RWPE1 (cell line): ENCODE measurements at regions not wholly inside any gene's neighbourhood (a gene's known extent, or its start where the extent isn't known, plus 50 kb on each side); places are given as distances from the start of the nearest gene placed in this dataset.

Source experiments
- CTCF ChIA-PET: fragments of 350-600 bp; sonication (Branson Sonifier 250); formaldehyde crosslinking; extraction: SDS; loops from one replicate; lab custom pipeline; 2021; lab: Yijun Ruan, JAX
- POLR2A ChIA-PET: fragments of 400-600 bp; formaldehyde crosslinking; extraction: SDS; loops from one replicate; lab custom pipeline; 2020; ENCODE audit warnings: antibody characterized with exemption; ENCODE audit not compliant: low non-redundant PET; lab: Yijun Ruan, JAX
- DNase-seq: peaks from one replicate; pipeline ENCODE4 v3.0.0; 2012; ENCODE audit warnings: low spot score
- H3K27ac ChIP-seq: fragments of 450-650 bp; 2 replicates; pipeline ENCODE4 v1.5.1; 2017
- CTCF ChIP-seq: fragments of 450-650 bp; conservative IDR thresholded peaks from 2 replicates; pipeline ENCODE4 v1.5.1; 2017; ENCODE audit warnings: low read depth, mild to moderate bottlenecking

DNA sequence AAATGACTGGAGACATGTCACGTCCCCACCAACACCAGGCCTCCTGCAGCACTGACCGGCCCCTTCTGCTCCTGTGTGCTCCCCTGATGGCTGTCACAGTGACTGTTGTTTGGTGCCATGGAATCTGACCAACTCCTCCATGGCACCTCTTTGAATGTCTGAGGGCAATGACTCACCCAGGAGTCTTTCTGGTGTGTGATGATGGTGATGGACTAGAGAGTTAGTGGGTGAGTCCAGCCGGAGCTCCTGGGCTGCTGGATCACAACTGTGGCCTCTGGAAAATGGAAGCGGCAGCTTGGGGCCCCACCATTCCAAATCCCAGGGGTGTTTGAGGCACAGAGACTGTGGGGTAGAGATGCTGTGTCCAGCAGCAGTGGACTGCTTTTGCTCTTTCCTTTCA is 133.3 kb downstream of the TFAP2C start:
- no peak for TF ChIP-seq CTCF
- ChIA-PET CTCF (no interaction called here), POLR2A (no interaction called here)
- no peak for DNase-seq
- H3K27ac ChIP-seq, result peak overlapping the region; percentile 19; the same call in 1 of the 2 replicates

- no peak for DNase-seq
- TF ChIP-seq CTCF, result no peak
- H3K27ac ChIP-seq, result peak overlapping the region; percentile 19; the same call in 1 of the 2 replicates
- ChIA-PET POLR2A (no interaction called here), CTCF (no interaction called here)
Measured at GRCh38 chr20:56762829-56763228, 133.7 kb downstream of the TFAP2C start.

DNA sequence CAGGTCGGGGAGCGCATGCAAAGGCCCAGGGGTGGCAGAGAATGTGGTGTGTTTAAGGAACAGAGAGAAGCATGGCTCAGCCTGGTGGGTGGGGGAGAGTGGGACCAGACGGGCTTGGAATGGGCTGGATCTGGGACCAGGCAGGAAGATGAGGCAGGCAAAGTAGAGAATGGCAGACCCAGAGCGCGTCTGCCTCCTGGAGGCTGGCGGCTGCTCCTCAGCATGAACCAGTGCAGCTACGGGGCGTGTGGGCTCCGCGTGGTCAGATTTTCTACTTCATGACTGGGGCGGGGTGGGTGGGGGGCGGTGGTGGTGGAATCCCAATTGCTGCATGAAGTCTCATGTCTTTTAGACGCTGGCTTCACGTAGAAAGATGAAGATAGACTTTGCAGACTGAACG is 135.6 kb downstream of the TFAP2C start:
- TF ChIP-seq CTCF, result no peak
- no peak for DNase-seq
- CTCF ChIA-PET, result interaction anchor here (0.7 kb wide), 1 partner anchor 68 kb away, joined by 4 read pairs; no protein-coding TSS in a partner anchor
- POLR2A ChIA-PET, result no interaction called here
- H3K27ac ChIP-seq, result peak overlapping the region; percentile 90

DNA sequence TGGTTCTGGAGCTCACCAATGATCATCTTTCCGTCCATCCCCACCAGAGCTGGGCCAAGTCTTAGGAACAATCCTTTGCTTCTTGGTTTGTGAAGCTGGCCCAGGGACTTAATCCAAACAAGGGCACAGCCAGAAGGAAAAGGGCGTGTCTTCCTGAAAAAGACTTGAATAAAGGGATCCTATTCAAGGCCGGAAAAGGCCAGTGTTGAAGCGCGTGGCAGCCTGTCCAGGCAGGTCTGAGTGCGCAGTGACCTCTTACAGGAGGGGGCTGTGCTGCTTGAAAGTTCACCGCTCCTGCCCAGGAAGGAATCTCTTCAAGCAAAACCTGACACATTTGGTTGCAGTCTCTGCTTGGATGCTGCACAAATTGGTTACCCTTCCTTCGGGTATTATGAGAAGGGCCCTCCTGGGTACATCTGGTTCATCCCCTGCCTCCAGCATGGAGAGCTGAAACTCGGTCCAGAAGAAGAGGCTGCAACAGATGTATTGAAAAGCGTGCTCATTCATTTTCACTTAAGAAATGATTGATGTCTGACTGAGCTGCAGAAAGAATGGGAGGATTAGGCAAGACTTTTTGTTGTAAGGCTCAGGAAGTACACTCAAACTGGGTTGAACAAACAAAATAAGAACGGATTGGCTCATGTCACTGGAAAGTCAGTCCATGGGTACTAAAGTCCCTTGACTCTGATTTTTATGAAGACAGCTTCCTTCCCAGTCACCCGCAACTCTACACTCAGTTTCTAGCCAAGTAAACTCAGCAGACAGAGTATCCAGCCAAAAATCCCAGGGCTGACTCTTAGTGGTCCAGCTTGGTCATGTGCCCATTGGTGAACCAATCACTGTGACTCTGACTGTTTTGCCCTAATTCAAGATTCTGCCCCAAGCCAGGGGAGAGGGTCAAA is 136.3 kb downstream of the TFAP2C start:
- peak; percentile 86 for DNase-seq
- H3K27ac ChIP-seq, result peak overlapping the region; percentile 90
- TF ChIP-seq CTCF, result no peak
- POLR2A ChIA-PET, result interaction anchor here (0.9 kb wide), 1 partner anchor 22 kb away, joined by 3 read pairs; no protein-coding TSS in a partner anchor
- CTCF ChIA-PET, result interaction anchor here (0.7 kb wide), 2 partner anchors 40 to 136 kb away, joined by 3 to 4 read pairs; no protein-coding TSS in a partner anchor

GRCh38 chr20:56766528-56766927 is 137.4 kb downstream of the TFAP2C start:
- ChIA-PET CTCF (interaction anchor here (0.6 to 0.7 kb wide), 3 partner anchors 41 to 238 kb away, joined by 3 read pairs; no protein-coding TSS in a partner anchor), POLR2A (no interaction called here)
- no peak for DNase-seq
- no peak for TF ChIP-seq CTCF
- H3K27ac ChIP-seq, result peak overlapping the region; percentile 90

DNA sequence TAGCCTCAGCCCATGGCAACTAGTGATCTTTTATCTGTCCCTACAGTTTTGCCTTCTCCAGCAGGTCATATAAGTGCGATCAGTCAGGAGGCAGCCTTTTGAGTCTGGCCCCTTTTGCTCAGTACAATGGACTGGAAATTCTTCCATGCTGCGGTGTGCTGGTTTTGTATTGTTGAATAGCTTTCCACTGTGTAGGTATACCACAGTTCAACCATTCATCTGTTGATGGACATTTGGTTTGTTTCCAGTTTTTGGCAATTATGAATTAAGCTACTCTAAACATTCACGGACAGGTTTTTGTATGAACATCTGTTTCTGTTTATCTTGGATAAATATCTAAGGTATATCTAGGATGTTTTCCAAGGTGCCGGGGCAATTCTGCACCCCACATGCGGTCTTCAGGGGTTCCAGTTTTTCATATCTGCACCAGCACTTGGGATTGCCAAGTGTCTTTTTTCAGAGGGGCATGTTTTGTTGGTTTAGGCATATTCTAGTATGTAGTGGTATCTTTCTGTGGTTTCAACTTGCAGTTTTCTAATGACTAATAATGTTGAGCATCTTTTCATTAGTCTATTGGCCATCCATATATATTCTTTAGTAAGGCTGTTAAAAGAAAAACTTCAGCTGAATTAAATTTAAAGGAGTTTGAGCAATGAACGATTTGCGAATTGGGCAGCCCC is 141.0 kb downstream of the TFAP2C start:
- H3K27ac ChIP-seq, result no peak overlapping the region
- DNase-seq, result no peak
- no peak for TF ChIP-seq CTCF
- POLR2A ChIA-PET, result interaction anchor here (0.6 kb wide), 1 partner anchor 133 kb away, joined by 4 read pairs; no protein-coding TSS in a partner anchor
- CTCF ChIA-PET, result interaction anchor here (1.0 kb wide), 1 partner anchor 17 kb away, joined by 3 read pairs; no protein-coding TSS in a partner anchor
